Omental fat pad (tissue), 3 donors: ENCODE measurements at regions not wholly inside any gene's neighbourhood (a gene's known extent, or its start where the extent isn't known, plus 50 kb on each side); places are given as distances from the start of the nearest gene placed in this dataset.
"Not testable (repeated sequence)": the region's sequence is repeated elsewhere in the genome, so short reads cannot be mapped to it uniquely, and the experiment has no call there.

Experiments
- ATAC-seq: fragments of 150-250 bp; one replicate; pipeline ENCODE4 v1.9.1; 2016; ENCODE audit warnings: mild to moderate bottlenecking, moderate library complexity; ENCODE audit not compliant: low FRiP score
- DNase-seq: peaks from one replicate; pipeline ENCODE4 v3.0.0-alpha.2; 2019; ENCODE audit warnings: low spot score
- CTCF ChIP-seq, 3 donors: fragments of 450-650 bp; IDR thresholded peaks; one replicate each; pipeline ENCODE4 v1.5.1; 2016 to 2017; ENCODE audit warnings: antibody characterized with exemption in 3 of 3, mild to moderate bottlenecking in 3 of 3, moderate library complexity in 2 of 3

GRCh38 chr13:54232700-54233099 lies 1204.1 kb downstream of the OLFM4 start:
- no peak for ATAC-seq
- no peak for TF ChIP-seq CTCF (IDR thresholded peaks at IDR 0.05)
- no peak for DNase-seq

GRCh38 chr13:54234607-54235006 lies 1206.0 kb downstream of the OLFM4 start:
- no peak for ATAC-seq
- DNase-seq, result no peak
- no peak for TF ChIP-seq CTCF (IDR thresholded peaks at IDR 0.05)

GRCh38 chr13:54241719-54242118 lies 1213.1 kb downstream of the OLFM4 start:
- no peak for DNase-seq
- no peak for ATAC-seq
- TF ChIP-seq CTCF (IDR thresholded peaks at IDR 0.05), result no peak

- TF ChIP-seq CTCF (IDR thresholded peaks at IDR 0.05), result no peak
- DNase-seq (no peak), ATAC-seq (no peak)
Measured at GRCh38 chr13:54248306-54248705, 1219.7 kb downstream of the OLFM4 start.

GRCh38 chr13:54261856-54262255 lies 1233.2 kb downstream of the OLFM4 start:
- ATAC-seq (no peak), DNase-seq (no peak)
- no peak for TF ChIP-seq CTCF (IDR thresholded peaks at IDR 0.05)

- ATAC-seq, result no peak
- no peak for TF ChIP-seq CTCF (IDR thresholded peaks at IDR 0.05)
- DNase-seq, result no peak
Measured at GRCh38 chr13:54263868-54264267, 1235.3 kb downstream of the OLFM4 start.

GRCh38 chr13:54267253-54267668 lies 1238.6 kb downstream of the OLFM4 start:
- not testable (repeated sequence) for DNase-seq, ATAC-seq

GRCh38 chr13:54268013-54268695 lies 1239.5 kb downstream of the OLFM4 start:
- not testable (repeated sequence) for DNase-seq, ATAC-seq
